ENCODE measurements at regions not wholly inside any gene's neighbourhood (a gene's known extent, or its start where the extent isn't known, plus 50 kb on each side); places are given as distances from the start of the nearest gene placed in this dataset.

GRCh38 chr3:40663280-40663679 lies 138.5 kb downstream of the ZNF621 start:
- no peak for DNase-seq
- H3K27ac Mint-ChIP-seq: no peak overlapping the region
- peaks cover 0 to 2% (median 1%) of the 10 kb centered on the region in 3 donors for H3K27me3 Mint-ChIP-seq (ENCODE audit: low read depth in 3 of 3)
- Histone ChIP-seq H3K36me3 (replicated peaks in 1 of 2; ENCODE audit: control insufficient read depth in 1 of 2, insufficient read depth in 2 of 2, low read length in 2 of 2) (no peaks in the 10 kb centered on the region), H2AFZ (ENCODE audit: insufficient read depth, low read depth, low read length, poor library complexity, severe bottlenecking) (no peak overlapping the region), H3K9ac (ENCODE audit: insufficient read depth, low read length, poor library complexity, severe bottlenecking) (no peak overlapping the region), H3K79me2 (ENCODE audit: insufficient read depth, low read length) (no peaks in the 10 kb centered on the region), H3K4me2 (replicated peaks; ENCODE audit: extremely low read depth, low read length, poor library complexity, severe bottlenecking) (no peak overlapping the region), H3K4me3 (replicated peaks in 1 of 3; ENCODE audit: low read depth in 2 of 3, low read length in 3 of 3) (no peak overlapping the region), H3K9me3 (replicated peaks in 1 of 2; ENCODE audit: control insufficient read depth in 1 of 2, insufficient read depth in 1 of 2, low read length in 2 of 2) (no peaks in the 10 kb centered on the region), H3K27ac (ENCODE audit: low read depth in 1 of 2, low read length in 2 of 2) (no peak overlapping the region), H4K20me1 (ENCODE audit: insufficient read depth, low read length) (no peaks in the 10 kb centered on the region), H3K27me3 (ENCODE audit: control insufficient read depth in 2 of 2, insufficient read depth in 2 of 2, low read length in 2 of 2) (no peaks in the 10 kb centered on the region), H3K4me1 (ENCODE audit: control insufficient read depth in 1 of 2, insufficient read depth in 2 of 2, low read length in 2 of 2) (no peaks in the 10 kb centered on the region)
- H3K4me3 Mint-ChIP-seq: no peak overlapping the region
- no peak for TF ChIP-seq CTCF (IDR thresholded peaks at IDR 0.05)
- 94% methylated on average over 6 of the region's 6 CpGs for whole genome bisulfite sequencing (ENCODE audit: insufficient coverage)
- H3K4me1 Mint-ChIP-seq: peaks cover 2% of the 10 kb centered on the region
- peaks cover 0 to 4% (median 0%) of the 10 kb centered on the region in 7 donors for H3K9me3 Mint-ChIP-seq
- intact Hi-C loops (cut with micrococcal nuclease): no loop called here
- H3K36me3 Mint-ChIP-seq: no peaks in the 10 kb centered on the region

GRCh38 chr3:40669176-40669575 lies 144.4 kb downstream of the ZNF621 start:
- Histone ChIP-seq H2AFZ (ENCODE audit: insufficient read depth, low read depth, low read length, poor library complexity, severe bottlenecking) (no peak overlapping the region), H3K27me3 (ENCODE audit: control insufficient read depth in 2 of 2, insufficient read depth in 2 of 2, low read length in 2 of 2) (no peaks in the 10 kb centered on the region), H3K4me3 (replicated peaks in 1 of 3; ENCODE audit: low read depth in 2 of 3, low read length in 3 of 3) (no peak overlapping the region), H3K4me2 (replicated peaks; ENCODE audit: extremely low read depth, low read length, poor library complexity, severe bottlenecking) (no peak overlapping the region), H3K79me2 (ENCODE audit: insufficient read depth, low read length) (no peaks in the 10 kb centered on the region), H3K36me3 (replicated peaks in 1 of 2; ENCODE audit: control insufficient read depth in 1 of 2, insufficient read depth in 2 of 2, low read length in 2 of 2) (no peaks in the 10 kb centered on the region), H3K9me3 (replicated peaks in 1 of 2; ENCODE audit: control insufficient read depth in 1 of 2, insufficient read depth in 1 of 2, low read length in 2 of 2) (no peaks in the 10 kb centered on the region), H3K27ac (ENCODE audit: low read depth in 1 of 2, low read length in 2 of 2) (no peak overlapping the region), H3K9ac (ENCODE audit: insufficient read depth, low read length, poor library complexity, severe bottlenecking) (no peak overlapping the region), H3K4me1 (ENCODE audit: control insufficient read depth in 1 of 2, insufficient read depth in 2 of 2, low read length in 2 of 2) (no peaks in the 10 kb centered on the region), H4K20me1 (ENCODE audit: insufficient read depth, low read length) (no peaks in the 10 kb centered on the region)
- intact Hi-C loops (cut with micrococcal nuclease): no loop called here
- H3K36me3 Mint-ChIP-seq: no peaks in the 10 kb centered on the region
- H3K27ac Mint-ChIP-seq: no peak overlapping the region
- no peak overlapping the region for H3K4me3 Mint-ChIP-seq
- peaks cover 2 to 7% (median 4%) of the 10 kb centered on the region in 7 donors for H3K9me3 Mint-ChIP-seq
- H3K27me3 Mint-ChIP-seq (ENCODE audit: low read depth in 3 of 3): peaks cover 0 to 4% (median 3%) of the 10 kb centered on the region in 3 donors
- DNase-seq: no peak
- no peaks in the 10 kb centered on the region for H3K4me1 Mint-ChIP-seq
- TF ChIP-seq CTCF (IDR thresholded peaks at IDR 0.05): no peak
- 76% methylated on average over 3 of the region's 5 CpGs for WGBS (ENCODE audit: insufficient coverage)

All from CD14-positive monocyte (primary cell).